Stimulated activated naive CD8-positive, alpha-beta T cell treated with anti-CD3 and anti-CD28 coated beads, Interleukin-15, Interleukin-2, amounts not matched to agents 100 U/mL and 50 U/mL, for 24 hours (primary cell): ENCODE measurements at regions not wholly inside any gene's neighbourhood (a gene's known extent, or its start where the extent isn't known, plus 50 kb on each side); places are given as distances from the start of the nearest gene placed in this dataset.

Experiments
- ATAC-seq: fragments of 150-1000 bp; cut with Tn5 transposase; one replicate; pipeline ENCODE4 v1.10.0; 2021
- DNase-seq: peaks from one replicate; pipeline ENCODE4 v3.0.0; 2021

- DNase-seq (no peak), ATAC-seq (no peak)
Measured at GRCh38 chr2:139271879-139272278, 491.7 kb upstream of the NXPH2 start.

GRCh38 chr2:139271149-139271548, 491.0 kb upstream of the NXPH2 start:
- ATAC-seq (no peak), DNase-seq (no peak)

GRCh38 chr2:139260052-139260430, 479.9 kb upstream of the NXPH2 start:
- DNase-seq (no peak), ATAC-seq (no peak)

GRCh38 chr2:139259422-139260051, 479.3 kb upstream of the NXPH2 start:
- ATAC-seq: no peak

GRCh38 chr2:139241286-139241685, 461.1 kb upstream of the NXPH2 start:
- DNase-seq (no peak), ATAC-seq (no peak)

More at GRCh38 chr2:139259422-139260051, 479.3 kb upstream of the NXPH2 start:
- no peak for DNase-seq

- no peak for ATAC-seq
- DNase-seq: no peak
Measured at GRCh38 chr2:139237023-139237422, 456.8 kb upstream of the NXPH2 start.

GRCh38 chr2:139230881-139231280, 450.7 kb upstream of the NXPH2 start:
- ATAC-seq (no peak), DNase-seq (no peak)

GRCh38 chr2:139228276-139228675, 448.1 kb upstream of the NXPH2 start:
- DNase-seq (no peak), ATAC-seq (no peak)

- no peak for DNase-seq
- no peak for ATAC-seq
Measured at GRCh38 chr2:139225961-139226360, 445.8 kb upstream of the NXPH2 start.

GRCh38 chr2:139218181-139218580, 438.0 kb upstream of the NXPH2 start:
- ATAC-seq (no peak), DNase-seq (no peak)

- no peak for DNase-seq
- ATAC-seq: no peak
Measured at GRCh38 chr2:139217641-139218040, 437.5 kb upstream of the NXPH2 start.

- ATAC-seq (no peak), DNase-seq (no peak)
Measured at GRCh38 chr2:139216435-139216834, 436.2 kb upstream of the NXPH2 start.

GRCh38 chr2:139214801-139215200, 434.6 kb upstream of the NXPH2 start:
- no peak for DNase-seq
- ATAC-seq: no peak

GRCh38 chr2:139209586-139209985, 429.4 kb upstream of the NXPH2 start:
- DNase-seq (no peak), ATAC-seq (no peak)

GRCh38 chr2:139201516-139201915, 421.3 kb upstream of the NXPH2 start:
- DNase-seq: no peak
- ATAC-seq: no peak

- DNase-seq (no peak), ATAC-seq (no peak)
Measured at GRCh38 chr2:139196754-139197153, 416.6 kb upstream of the NXPH2 start.

GRCh38 chr2:139194546-139194945, 414.4 kb upstream of the NXPH2 start:
- ATAC-seq (no peak), DNase-seq (no peak)

- DNase-seq: no peak
- no peak for ATAC-seq
Measured at GRCh38 chr2:139177041-139177440, 396.9 kb upstream of the NXPH2 start.

- DNase-seq (no peak), ATAC-seq (no peak)
Measured at GRCh38 chr2:139175510-139175909, 395.3 kb upstream of the NXPH2 start.

GRCh38 chr2:139170406-139170805, 390.2 kb upstream of the NXPH2 start:
- no peak for ATAC-seq
- DNase-seq: no peak

- ATAC-seq: no peak
- DNase-seq: no peak
Measured at GRCh38 chr2:139165601-139166000, 385.4 kb upstream of the NXPH2 start.

- DNase-seq (no peak), ATAC-seq (no peak)
Measured at GRCh38 chr2:139165041-139165440, 384.9 kb upstream of the NXPH2 start.

- no peak for DNase-seq
- no peak for ATAC-seq
Measured at GRCh38 chr2:139162957-139163356, 382.8 kb upstream of the NXPH2 start.

- ATAC-seq (no peak), DNase-seq (no peak)
Measured at GRCh38 chr2:139162456-139162855, 382.3 kb upstream of the NXPH2 start.

- DNase-seq: no peak
- ATAC-seq: no peak
Measured at GRCh38 chr2:139160836-139161235, 380.6 kb upstream of the NXPH2 start.
